OCI-LY7 (cell line): ENCODE measurements at regions not wholly inside any gene's neighbourhood (a gene's known extent, or its start where the extent isn't known, plus 50 kb on each side); places are given as distances from the start of the nearest gene placed in this dataset.

Source experiments
- CTCF ChIP-seq: fragments of 200-600 bp; sonication (generic); conservative IDR thresholded peaks from 2 replicates; pipeline ENCODE4 v1.5.1; 2014; ENCODE audit warnings: mild to moderate bottlenecking, antibody characterized with exemption, low read length, moderate library complexity, mixed read lengths
- EZH2phosphoT487 ChIP-seq: fragments of 200-600 bp; sonication (generic); IDR thresholded peaks from 2 replicates; pipeline ENCODE4 v1.6.1; 2018; ENCODE audit warnings: low read depth, borderline replicate concordance, mild to moderate bottlenecking, mixed run types, antibody characterized with exemption, low read length, moderate library complexity, mixed read lengths

- TF ChIP-seq CTCF, result no peak
- TF ChIP-seq EZH2phosphoT487, result no peak
Observed at GRCh38 chr2:59988341-59988740, 565.1 kb downstream of the BCL11A start.
